HG03108 (cell line): ENCODE measurements at regions not wholly inside any gene's neighbourhood (a gene's known extent, or its start where the extent isn't known, plus 50 kb on each side); places are given as distances from the start of the nearest gene placed in this dataset.

Source experiments
- ATAC-seq: cut with Tn5 transposase; IDR thresholded peaks from one replicate; pipeline ENCODE4 v1.9.1; 2021; ENCODE audit warnings: moderate library complexity; ENCODE audit not compliant: unreplicated experiment

DNA sequence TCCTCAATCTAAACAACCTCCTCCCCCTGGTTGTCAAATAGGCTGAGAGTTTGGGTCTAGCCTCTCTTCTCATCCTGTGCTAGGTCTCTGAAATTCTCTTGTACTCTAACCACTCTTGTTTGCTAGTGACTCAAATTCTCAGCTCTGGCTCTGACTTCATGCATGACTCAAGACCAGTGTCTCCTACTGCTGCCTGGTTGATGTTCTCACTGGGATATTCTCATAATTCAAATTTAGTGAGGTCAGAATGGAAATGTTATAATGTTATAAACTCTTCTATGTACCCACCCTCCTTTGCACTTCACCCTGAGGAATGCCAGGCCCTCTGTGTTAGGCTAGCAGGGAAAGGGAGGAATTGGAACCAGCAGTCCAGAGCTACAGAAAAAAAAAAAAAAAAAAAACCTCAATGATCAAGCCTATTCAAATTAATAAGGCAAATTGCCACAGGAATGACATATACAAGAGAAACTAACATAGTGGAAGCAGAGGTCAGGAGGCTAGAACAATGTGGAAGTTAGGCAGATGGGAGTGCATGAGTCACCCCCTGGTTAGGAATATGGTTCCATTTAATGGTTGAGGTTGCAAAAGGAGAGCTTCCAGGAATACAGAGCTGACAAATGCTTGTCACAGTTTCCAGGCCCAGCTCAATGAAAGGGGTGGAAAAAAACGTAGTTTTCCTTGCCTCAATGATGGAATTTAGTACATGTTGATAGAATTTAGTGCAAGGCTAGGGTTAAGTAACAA lies 459.5 kb downstream of the RMST start:
- no peak for ATAC-seq

DNA sequence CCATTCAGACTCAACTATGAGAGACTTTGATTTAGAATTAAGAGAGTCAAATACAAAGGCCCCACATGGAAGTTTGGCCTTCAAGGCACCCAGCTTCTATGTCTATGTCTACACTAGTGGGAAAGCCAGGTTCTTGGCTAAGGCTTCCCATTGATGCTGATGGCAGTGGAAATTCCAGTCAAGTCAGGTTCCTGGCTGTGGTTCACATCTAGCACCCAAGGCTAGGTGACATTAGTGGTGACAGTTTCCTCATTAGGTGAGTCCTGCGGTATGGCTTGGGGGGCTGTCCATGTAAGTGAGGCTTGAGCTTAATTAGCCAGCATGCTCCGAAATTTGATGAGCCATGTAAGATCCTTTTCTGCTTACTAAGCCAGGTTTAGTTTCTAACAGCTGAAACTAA lies 460.9 kb downstream of the RMST start:
- ATAC-seq = no peak

DNA sequence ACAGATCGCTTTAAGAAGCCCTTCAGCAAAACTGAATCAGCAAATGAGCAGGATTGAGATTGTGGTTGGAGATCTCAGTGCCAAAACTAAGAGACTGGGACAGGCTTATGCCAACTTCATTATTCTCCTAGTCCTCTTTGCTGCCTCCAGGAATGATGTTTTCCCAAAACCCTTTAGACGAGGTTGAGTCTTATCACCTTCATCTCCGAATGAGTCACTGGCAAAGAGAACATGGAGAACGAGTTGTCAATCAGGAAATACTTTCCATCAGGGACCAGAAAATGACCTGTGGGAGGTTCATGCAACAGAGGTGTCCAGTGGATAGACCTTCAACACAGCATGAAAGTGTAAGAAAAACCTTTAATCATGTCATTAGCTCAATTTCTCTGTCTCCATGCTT lies 461.5 kb downstream of the RMST start:
- ATAC-seq = no peak

DNA sequence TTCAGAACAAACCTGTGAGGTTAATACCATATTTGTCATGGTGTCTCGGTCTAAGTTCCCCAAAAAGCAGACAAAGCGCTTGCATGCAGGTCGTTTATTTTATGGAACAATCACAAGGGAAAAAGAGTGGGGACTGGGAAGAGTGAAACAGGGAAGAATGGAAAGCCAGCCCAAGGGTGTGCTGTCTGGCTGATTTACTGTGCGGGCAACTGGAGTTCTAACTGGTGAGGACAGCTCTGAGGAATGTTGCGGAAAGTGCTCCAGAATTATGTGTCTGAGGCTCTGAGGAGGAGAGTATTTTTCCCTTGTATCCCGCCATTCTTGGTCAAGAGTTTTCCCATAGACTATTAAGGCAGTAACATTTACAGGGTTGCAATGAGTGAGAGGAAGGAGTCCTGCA lies 465.4 kb downstream of the RMST start:
- no peak for ATAC-seq

DNA sequence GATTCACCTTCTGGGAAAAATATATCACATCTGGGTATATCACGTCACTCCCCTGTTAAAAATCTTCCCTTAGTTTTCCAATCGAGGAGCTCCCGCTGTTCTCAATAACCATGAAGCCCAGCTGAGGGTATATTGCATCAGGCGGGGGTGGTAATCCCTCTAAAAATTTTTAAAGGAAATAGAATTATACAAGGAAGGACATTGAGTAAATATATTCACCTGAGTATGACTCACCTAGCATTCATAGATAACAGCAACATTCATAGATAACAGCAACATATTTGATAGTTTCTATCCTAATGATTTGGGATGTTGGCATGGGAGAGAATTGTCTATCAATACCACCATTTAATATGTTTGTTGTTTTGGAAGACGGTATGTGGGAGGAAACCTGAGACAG lies 473.6 kb downstream of the RMST start:
- ATAC-seq = no peak

DNA sequence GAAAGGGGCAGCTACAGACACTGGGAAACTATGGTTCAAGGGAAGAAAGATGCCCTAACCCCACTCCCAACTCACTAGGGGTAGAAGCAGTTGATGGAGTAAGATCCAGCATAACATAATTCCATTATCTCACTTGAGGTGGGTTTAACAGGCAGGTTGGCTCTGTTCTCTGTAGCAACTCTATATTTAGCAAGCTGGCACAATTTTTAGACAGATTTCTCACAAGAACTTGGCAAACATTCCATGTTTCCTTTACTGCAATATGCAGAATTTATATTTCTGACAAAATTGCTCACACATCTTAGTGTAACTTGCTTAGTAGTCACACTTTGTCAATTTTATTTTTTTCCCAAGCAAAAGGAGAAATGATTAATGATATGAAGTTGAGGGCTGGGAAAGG lies 475.4 kb downstream of the RMST start:
- ATAC-seq = no peak

DNA sequence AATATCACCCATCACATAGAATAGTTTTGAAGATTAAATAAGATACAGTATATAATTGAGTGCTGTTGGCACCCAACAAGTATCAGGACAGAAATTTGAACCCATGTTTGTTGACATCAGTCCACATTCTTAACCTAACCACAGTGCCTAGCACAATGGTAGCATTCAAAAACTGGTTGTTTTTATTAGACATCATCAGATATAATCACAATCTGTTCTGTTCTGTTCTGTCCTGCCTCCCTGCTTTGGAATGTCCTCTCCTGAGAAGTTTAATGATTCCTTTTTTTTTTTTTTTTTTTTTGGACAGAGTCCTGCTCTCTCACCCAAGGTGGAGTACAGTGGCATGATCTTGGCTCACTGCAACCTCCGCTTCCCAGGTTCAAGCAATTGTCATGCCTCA lies 476.6 kb downstream of the RMST start:
- no peak for ATAC-seq

DNA sequence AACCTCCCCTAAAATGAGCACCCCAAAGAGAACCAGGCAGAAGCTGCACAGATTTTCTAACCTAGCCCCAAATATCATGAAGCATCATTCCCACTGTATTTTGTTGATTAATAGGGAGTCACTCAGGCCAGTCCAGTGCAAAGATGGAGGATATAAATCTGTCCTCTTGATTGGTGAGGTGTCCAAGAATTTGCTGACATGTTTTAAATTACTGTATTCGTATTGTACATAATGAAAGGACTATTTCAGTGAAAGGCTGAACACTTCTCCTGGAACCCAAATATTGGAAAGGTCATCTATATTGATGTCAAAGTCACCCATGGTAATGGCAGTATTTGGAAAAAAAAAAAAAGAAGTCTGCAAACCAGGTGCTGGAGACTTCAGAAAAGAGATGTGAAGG lies 477.5 kb downstream of the RMST start:
- ATAC-seq = no peak

DNA sequence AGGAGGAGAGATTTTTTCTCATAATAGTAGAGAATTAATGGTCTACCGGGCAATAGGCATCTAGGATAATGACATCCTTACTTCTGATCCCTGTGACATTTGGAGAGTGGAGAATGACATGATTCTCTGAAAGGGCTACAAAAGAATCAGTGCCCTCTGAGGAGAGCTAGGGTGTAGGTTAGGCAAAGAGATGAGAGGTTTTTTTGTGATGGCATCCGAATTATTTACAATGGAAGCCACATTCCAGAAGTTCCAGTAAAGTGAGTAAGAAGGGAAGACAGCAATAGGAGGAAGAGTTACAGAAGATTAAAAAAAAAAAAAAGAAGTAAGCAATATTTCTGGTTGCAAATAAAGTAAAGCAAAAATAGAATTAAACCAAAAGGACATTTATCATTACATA lies 478.0 kb downstream of the RMST start:
- ATAC-seq = no peak

DNA sequence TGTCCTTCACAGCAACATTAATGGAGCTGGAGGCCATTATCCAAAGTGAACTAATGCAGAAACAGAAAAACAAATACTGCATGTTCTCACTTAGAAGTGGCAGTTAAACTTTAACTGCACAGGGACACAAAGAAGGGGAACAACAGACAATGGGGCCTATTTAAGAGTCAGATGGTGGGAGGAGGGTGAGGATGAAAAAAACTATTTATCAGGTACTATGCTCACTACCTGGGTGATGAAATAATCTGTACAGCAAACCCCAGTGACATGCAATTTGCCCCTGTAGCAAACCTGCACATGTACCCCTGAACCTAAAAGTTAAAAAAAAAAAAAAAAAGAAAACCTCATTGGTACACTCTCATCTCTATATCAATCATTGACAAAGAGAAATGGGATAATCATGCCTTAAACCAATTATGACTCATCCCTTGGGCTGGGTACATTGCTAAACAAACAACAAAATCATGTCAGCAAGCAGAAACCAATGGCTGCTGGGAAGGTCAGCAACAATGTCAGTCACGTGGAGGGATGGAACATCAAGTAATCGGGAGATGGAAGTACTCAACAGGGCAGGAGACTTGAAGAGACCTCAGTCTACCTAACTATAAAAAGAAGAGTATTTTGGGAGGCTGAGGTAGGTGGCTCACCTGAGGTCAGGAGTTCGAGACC lies 479.2 kb downstream of the RMST start:
- no peak for ATAC-seq

DNA sequence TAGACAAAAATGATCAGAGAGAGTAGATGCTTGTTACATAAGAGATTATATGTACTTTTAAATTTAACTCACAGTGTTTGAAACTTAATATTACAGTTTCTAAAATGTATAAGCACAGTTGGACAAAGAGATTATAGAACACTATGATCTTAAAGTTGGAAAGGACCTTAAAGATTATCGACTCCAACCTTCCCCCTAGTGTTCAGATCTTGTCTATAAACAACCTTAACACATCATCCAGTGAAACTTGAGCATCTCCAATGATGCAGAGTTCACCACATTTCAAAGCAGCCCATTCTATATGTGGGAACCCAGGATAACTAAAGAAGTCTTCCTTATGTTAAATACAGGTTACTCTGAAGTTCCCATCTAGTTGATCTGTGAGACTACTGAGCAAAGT lies 480.8 kb downstream of the RMST start:
- ATAC-seq = no peak

DNA sequence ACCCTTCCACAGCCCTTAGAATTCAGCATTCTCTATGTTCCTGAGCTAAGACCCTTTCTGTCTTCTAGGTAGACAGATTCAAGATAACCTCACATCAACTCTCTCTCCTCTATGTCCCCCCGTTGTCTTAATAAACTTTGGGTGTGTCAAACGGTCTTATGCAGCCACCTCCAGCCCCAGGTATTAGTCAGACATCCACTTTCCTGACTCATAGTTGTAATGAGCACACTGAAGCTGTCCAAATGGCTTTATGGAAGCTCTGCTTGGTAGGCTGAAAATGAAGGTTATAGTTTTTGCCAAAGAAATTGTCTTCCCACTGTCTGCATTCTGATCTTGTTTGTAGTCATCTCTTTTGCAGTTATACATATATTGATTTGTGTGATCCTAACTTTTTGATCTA lies 482.0 kb downstream of the RMST start:
- ATAC-seq = no peak

DNA sequence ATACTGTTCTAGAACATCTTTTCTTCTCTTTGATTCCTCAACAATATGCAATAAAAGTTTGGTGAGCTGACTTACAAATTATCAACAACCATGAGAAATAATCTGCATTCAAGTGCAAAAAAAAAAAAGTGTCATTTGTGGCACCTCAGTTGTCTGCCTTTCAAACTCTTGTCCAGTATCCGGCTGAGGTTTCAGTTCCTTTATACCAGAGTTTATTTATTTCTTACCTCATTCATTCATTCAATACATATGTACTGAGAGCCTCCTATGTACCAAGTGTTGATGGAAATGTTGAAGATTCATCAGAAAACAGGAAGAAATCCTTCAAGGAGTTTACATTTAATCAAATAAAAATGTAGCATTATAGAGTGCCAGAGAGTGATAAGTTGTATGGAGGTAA lies 484.1 kb downstream of the RMST start:
- ATAC-seq = no peak

DNA sequence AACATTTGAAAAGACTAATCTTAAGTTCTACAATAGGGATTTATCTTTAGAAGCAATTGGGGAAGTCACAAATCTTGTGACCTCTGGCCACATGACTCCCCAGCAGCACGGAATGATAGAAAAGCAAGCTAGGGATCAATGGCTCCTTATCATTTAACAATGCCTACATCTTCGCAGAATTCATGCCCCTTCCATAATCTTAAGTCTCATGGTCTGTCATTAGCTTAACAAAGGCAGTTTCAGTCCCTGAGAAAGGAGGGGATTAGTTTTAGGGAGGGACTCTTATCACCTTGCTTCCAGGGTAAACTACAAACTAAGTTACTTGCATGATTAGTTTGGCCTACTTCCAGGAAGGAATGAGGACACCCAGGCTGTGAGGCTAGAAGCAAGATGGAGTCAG lies 486.0 kb downstream of the RMST start:
- ATAC-seq = no peak

DNA sequence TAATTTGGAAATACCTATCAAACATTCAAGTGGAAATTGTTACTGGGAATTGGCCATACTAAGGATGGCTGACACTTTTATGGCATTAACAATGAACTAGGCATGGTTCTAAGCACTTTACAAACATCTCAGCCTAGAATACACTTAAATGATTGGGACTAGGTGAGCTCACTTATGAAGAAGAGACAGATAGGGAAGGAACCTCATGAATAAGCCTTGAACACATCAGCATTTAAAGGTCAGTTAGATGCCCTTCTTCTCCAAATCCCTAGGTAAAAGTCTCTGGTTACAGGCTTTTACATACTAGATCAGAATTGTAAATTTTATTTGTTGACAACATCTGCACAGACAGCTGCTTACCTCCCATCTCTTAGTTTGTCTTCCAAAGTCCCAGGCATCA lies 488.6 kb downstream of the RMST start:
- ATAC-seq = no peak

DNA sequence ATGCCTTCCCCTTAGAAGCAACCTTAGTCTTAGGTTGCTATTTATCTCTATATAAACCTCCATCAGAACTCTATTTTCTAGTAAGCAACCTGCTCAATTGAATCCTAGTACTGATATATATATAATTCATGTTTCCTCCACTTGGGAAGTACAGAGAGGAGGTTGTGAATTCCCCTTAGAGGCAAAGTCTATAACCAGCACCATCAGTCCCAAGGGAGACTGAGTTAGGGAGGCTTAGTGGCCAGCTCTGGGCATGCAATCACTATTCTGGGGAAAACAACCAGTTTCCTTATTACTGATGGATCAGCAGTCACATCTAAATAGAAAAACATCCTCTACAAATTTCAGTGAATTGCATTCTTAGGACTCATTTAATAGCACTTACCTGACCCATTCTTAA lies 489.1 kb downstream of the RMST start:
- no peak for ATAC-seq

DNA sequence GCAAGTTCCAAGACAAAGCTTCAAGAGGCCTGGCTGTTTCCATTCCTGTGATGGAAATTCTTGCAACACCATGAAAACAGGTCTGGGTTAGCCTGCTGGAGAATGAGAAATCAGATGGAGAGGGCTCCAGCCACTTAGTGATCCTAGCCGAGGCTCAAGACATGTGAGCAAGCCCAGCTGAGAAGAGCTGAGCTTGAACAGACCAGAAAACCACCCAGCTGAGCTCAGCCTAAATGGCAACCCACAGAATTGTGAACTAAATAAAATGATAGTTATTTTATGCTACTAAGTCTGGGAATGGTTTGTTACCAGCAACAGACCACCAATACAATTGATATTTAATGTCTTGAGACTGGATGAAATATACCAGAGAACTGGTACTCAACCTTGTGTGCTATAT lies 494.5 kb downstream of the RMST start:
- ATAC-seq = no peak

DNA sequence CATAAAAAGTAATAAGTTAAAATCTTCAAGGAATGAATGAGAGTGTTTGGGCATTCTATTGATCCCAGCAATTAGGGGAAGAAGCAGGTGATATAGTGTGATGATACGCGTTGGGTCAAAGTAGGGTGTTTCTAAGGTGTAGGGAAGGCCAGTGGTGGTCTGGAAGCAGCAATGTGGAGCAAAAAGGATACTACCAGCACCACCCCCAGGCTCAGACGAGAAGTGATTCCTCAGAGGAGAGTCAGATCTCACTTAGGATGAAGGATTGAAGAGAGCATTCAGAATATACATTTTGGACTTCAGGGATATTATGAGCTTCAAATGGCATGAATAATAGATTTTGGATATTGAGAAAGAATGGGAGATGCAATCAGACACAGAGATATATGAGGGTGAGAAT lies 497.6 kb downstream of the RMST start:
- ATAC-seq = no peak

DNA sequence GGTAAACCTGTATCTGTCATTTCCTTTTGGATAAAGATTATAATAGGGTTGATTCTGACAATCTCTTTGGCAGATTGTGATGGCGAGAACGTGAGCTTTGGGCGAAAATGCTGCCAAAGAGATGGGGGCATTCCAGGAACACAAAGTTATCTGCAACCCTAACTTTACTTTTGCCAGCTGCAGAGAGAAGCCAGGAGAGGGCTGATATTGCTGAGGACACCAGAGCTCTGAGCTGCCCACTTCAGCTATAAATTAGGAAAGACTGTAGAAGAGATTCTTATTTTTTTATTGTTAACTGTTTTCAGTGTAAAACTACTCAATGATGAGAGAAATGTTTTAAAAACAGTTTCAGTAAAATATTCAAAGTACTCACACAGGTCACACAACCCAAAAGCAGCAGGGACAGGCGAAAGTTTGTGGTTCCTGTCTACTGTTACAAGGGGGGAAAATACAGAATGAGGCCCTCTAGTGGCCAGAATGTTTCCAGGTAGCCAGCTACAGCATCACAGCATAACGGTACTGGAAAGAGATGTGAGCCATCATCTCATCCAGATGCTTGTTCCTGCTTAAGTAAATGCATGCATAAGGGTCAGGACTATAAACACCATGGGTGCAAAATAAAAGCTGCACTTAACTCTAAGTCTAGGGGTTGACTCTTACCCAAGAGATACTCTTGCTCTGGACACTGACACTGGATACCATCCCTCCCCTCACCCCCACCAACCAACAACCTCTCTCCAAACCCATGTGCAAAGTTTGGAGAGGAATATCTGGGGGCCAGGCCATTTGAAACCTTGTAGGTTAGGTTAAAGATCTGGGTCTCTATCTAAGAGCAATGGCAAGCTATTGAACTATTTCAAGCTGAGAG lies 498.4 kb downstream of the RMST start:
- ATAC-seq = no peak

DNA sequence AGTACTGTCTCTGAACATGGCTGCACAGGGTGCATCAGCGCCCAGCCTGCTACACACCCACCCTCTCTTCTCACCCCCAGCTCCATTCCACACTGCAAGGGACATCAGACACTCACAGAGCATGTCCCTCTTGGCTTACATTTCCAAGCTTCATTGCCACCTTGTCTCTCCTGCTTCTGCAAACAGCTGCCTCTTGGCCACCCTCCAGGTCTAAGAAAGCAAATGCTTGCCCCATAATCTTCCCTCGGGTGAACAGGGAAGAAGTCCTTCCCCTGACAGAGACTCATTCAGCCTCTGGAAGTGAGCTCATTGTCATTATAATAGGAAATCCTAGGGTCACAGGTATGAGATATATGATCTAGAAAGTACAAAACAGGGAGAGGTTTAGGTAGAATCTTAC lies 505.2 kb downstream of the RMST start:
- ATAC-seq = no peak

DNA sequence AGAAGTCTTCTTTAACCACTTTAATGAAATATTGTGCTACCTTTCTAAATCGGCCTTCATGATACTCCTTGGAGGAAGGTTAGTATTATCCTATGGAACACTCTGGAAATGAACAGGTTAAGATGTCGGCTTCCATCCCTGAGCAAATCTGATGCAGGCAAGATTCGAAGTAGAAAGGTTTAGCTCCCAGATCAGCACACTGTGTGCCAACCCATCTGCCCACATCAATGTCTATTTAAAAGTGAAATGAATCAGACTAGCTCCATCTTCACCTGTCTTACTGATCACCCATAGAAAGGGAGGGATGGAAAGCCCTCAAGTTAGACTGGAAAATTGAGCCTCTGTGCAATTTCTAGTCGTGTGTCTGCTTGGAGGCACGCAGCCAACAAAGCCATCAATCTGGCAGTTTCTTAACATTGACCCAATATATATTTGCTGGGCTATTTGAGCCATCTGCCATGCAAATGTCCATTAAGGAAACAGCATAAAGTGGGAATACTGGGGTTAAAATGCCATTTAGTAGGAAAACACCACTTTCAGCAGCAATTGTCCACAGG lies 506.1 kb downstream of the RMST start:
- ATAC-seq = no peak
